Natural killer cell (primary cell): ENCODE measurements at regions not wholly inside any gene's neighbourhood (a gene's known extent, or its start where the extent isn't known, plus 50 kb on each side); places are given as distances from the start of the nearest gene placed in this dataset.

Experiments used
- ATAC-seq, 3 donors: fragments of 150-1000 bp in 2 of 3; fragments of 200-7000 bp in 1 of 3; cut with Tn5 transposase; 1 replicate in 1 of 3; 2 replicates in 2 of 3; pipeline ENCODE4 v1.10.0; 2021; ENCODE audit warnings: mild to moderate bottlenecking in 2 of 3, moderate library complexity in 2 of 3
- DNase-seq, 2 donors: peaks; one replicate each; pipeline versions ENCODE4 v3.0.0 to v3.0.0-alpha.2; 2013 to 2021; ENCODE audit warnings: mixed read lengths in 1 of 2
- H3K27ac ChIP-seq: one replicate; pipeline ENCODE4 v1.5.1; 2013; ENCODE audit warnings: mild to moderate bottlenecking, low read length
- H3K27me3 ChIP-seq: one replicate; pipeline ENCODE4 v1.6.1; 2013; ENCODE audit warnings: low read length; ENCODE audit not compliant: control insufficient read depth, insufficient read depth
- H3K36me3 ChIP-seq: one replicate; pipeline ENCODE4 v1.6.1; 2013; ENCODE audit warnings: low read length; ENCODE audit not compliant: control insufficient read depth, insufficient read depth
- H3K4me1 ChIP-seq: one replicate; pipeline ENCODE4 v1.6.1; 2013; ENCODE audit warnings: low read length; ENCODE audit not compliant: control insufficient read depth, insufficient read depth
- H3K4me3 ChIP-seq: one replicate; pipeline ENCODE4 v1.5.1; 2013; ENCODE audit warnings: low read length
- H3K9me3 ChIP-seq: one replicate; pipeline ENCODE4 v1.6.1; 2013; ENCODE audit warnings: low read length; ENCODE audit not compliant: control insufficient read depth, insufficient read depth
- H3K27ac Mint-ChIP-seq, 2 donors: one replicate each; pipeline ENCODE4 v1.8.0; 2022; ENCODE audit warnings: mild to moderate bottlenecking in 2 of 2, mixed read lengths in 2 of 2, moderate library complexity in 1 of 2
- H3K27me3 Mint-ChIP-seq, 2 donors: one replicate each; pipeline ENCODE4 v1.8.0; 2022; ENCODE audit warnings: low read depth in 2 of 2, mixed read lengths in 2 of 2
- H3K36me3 Mint-ChIP-seq: one replicate; pipeline ENCODE4 v1.8.0; 2022; ENCODE audit warnings: mixed read lengths
- H3K4me1 Mint-ChIP-seq, 2 donors: one replicate each; pipeline ENCODE4 v1.8.0; 2022; ENCODE audit warnings: mixed read lengths in 2 of 2
- H3K4me3 Mint-ChIP-seq: one replicate; pipeline ENCODE4 v1.8.0; 2022; ENCODE audit warnings: mild to moderate bottlenecking, moderate library complexity, mixed read lengths
- H3K9me3 Mint-ChIP-seq, 2 donors: one replicate each; pipeline ENCODE4 v1.8.0; 2022; ENCODE audit warnings: mixed read lengths in 2 of 2
- WGBS: methylation state at CpG from one replicate; pipeline ENCODE4 v1.1.7; 2013; ENCODE audit warnings: missing lambda C conversion rate; ENCODE audit not compliant: insufficient coverage; 5-methylcytosine and 5-hydroxymethylcytosine counted together
- intact Hi-C: fragments of 100-400 bp; cut with micrococcal nuclease; formaldehyde crosslinking; loops from one replicate; pipeline ENCODE4 v1.14.2; 2022
- TF ChIP-seq, protein P1 (sequence below): fragments of 200-600 bp; IDR thresholded peaks from one replicate; pipeline ENCODE4 v1.8.0; 2022; ENCODE audit warnings: antibody characterized with exemption

GRCh38 chr1:242764161-242764560, 239.7 kb upstream of the PLD5 start:
- no peaks in the 10 kb centered on the region for H3K4me1 Mint-ChIP-seq

DNA sequence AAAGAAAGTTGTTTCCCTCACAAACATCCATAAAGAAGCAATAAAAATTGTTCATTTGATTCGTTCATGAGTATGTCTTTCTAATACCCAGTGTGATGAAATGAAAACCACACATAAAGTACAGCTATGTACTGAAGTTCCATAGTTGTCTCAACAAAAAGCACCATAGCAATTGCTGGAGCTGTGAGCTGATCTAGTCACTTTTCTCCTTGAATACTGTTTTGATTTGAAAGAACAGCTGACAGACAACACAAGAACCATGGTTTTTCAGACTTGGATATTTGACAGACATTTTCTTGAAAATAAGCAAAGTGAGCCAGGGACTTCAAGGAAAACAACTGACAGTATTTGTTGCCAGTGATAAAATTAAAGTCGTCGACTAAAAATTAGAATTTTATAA, 237.1 kb upstream of the PLD5 start:
- peaks cover 7% of the 10 kb centered on the region for H3K36me3 Mint-ChIP-seq
- Histone ChIP-seq H3K36me3 (no peaks in the 10 kb centered on the region), H3K27ac (no peak overlapping the region), H3K4me1 (no peaks in the 10 kb centered on the region), H3K27me3 (no peaks in the 10 kb centered on the region), H3K9me3 (no peaks in the 10 kb centered on the region), H3K4me3 (no peak overlapping the region)
- H3K27ac Mint-ChIP-seq, result no peak overlapping the region
- H3K27me3 Mint-ChIP-seq, result no peaks in the 10 kb centered on the region
- no CpG with 5 or more reads among the region's 3 CpGs for WGBS
- intact Hi-C loops, result no loop called here
- ATAC-seq (no peak), DNase-seq (no peak)
- TF ChIP-seq, protein P1, sequence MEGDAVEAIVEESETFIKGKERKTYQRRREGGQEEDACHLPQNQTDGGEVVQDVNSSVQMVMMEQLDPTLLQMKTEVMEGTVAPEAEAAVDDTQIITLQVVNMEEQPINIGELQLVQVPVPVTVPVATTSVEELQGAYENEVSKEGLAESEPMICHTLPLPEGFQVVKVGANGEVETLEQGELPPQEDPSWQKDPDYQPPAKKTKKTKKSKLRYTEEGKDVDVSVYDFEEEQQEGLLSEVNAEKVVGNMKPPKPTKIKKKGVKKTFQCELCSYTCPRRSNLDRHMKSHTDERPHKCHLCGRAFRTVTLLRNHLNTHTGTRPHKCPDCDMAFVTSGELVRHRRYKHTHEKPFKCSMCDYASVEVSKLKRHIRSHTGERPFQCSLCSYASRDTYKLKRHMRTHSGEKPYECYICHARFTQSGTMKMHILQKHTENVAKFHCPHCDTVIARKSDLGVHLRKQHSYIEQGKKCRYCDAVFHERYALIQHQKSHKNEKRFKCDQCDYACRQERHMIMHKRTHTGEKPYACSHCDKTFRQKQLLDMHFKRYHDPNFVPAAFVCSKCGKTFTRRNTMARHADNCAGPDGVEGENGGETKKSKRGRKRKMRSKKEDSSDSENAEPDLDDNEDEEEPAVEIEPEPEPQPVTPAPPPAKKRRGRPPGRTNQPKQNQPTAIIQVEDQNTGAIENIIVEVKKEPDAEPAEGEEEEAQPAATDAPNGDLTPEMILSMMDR, result no peak
- H3K4me3 Mint-ChIP-seq, result no peak overlapping the region
- no peaks in the 10 kb centered on the region for H3K4me1 Mint-ChIP-seq
- H3K9me3 Mint-ChIP-seq, result peaks cover 6 to 15% of the 10 kb centered on the region in 2 donors

More at GRCh38 chr1:242764161-242764560, 239.7 kb upstream of the PLD5 start:
- DNase-seq (no peak), ATAC-seq (no peak)
- Histone ChIP-seq H3K27me3 (no peaks in the 10 kb centered on the region), H3K9me3 (no peaks in the 10 kb centered on the region), H3K4me3 (no peak overlapping the region), H3K4me1 (no peaks in the 10 kb centered on the region), H3K27ac (no peak overlapping the region), H3K36me3 (no peaks in the 10 kb centered on the region)
- Mint-ChIP-seq H3K9me3 (peaks cover 6 to 12% of the 10 kb centered on the region in 2 donors), H3K4me3 (no peak overlapping the region), H3K27ac (no peak overlapping the region), H3K27me3 (no peaks in the 10 kb centered on the region), H3K36me3 (peaks cover 7% of the 10 kb centered on the region)
- intact Hi-C loops, result no loop called here
- TF ChIP-seq, protein P1, result no peak
- 100% methylated on average over 1 of the region's 1 CpG for WGBS

DNA sequence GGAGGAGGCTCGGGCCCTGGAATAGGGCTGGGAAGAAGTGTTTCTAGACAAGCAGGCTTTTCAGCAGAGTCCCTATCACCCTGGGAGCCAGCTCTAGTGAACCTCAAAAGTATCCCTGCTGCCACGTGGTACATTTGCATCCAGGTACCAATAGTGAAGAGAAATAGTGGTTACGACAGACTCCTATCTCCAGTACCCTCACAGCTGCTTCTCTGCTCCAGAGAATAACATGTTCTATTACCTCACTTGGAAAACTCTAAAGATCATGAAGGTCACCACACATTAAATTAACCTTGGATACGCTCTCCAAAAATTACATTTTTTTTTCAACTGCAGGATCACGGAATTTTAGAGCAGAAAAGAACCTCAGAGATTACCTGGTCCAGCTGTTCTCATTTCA, 230.4 kb upstream of the PLD5 start:
- Histone ChIP-seq H3K4me1 (no peaks in the 10 kb centered on the region), H3K4me3 (no peak overlapping the region), H3K27me3 (no peaks in the 10 kb centered on the region), H3K9me3 (no peaks in the 10 kb centered on the region), H3K36me3 (no peaks in the 10 kb centered on the region), H3K27ac (no peak overlapping the region)
- Mint-ChIP-seq H3K9me3 (peaks cover 0 to 8% of the 10 kb centered on the region in 2 donors), H3K36me3 (no peaks in the 10 kb centered on the region), H3K27ac (no peak overlapping the region), H3K4me1 (no peaks in the 10 kb centered on the region), H3K4me3 (no peak overlapping the region), H3K27me3 (no peaks in the 10 kb centered on the region)
- DNase-seq (no peak), ATAC-seq (no peak)
- 81% methylated on average over 5 of the region's 5 CpGs for WGBS
- TF ChIP-seq, protein P1, result no peak
- intact Hi-C loops, result no loop called here

DNA sequence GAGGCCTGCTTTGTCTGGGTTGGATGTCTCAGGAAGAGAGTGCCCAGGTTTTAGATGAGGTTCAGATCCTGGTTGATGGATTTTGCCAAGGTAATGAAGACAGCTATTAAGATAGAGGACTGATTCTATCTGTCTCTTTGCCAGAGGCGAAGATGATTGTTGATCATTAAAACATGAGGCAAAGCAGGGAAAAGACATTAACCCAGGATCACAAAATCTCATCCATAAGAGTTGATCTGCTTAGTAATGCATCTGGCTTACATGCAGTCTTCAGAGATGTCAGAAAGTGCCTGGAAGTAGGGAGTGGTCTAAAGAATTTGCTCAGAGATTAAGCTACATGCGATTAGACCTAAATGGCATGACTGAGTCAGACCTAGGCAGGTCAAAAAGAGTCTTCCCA, 229.6 kb upstream of the PLD5 start:
- intact Hi-C loops, result no loop called here
- DNase-seq (no peak), ATAC-seq (no peak)
- no peaks in the 10 kb centered on the region for H3K36me3 Mint-ChIP-seq
- WGBS, result 85% methylated on average over 2 of the region's 2 CpGs
- H3K4me3 ChIP-seq, result no peak overlapping the region
- H3K27ac Mint-ChIP-seq, result no peak overlapping the region
- H3K4me1 Mint-ChIP-seq, result no peaks in the 10 kb centered on the region
- peaks cover 0 to 9% of the 10 kb centered on the region in 2 donors for H3K9me3 Mint-ChIP-seq
- TF ChIP-seq, protein P1, result no peak
- H3K27me3 ChIP-seq, result no peaks in the 10 kb centered on the region
- no peak overlapping the region for H3K4me3 Mint-ChIP-seq
- H3K4me1 ChIP-seq, result no peaks in the 10 kb centered on the region
- H3K27ac ChIP-seq, result no peak overlapping the region
- no peaks in the 10 kb centered on the region for H3K27me3 Mint-ChIP-seq
- H3K9me3 ChIP-seq, result no peaks in the 10 kb centered on the region
- no peaks in the 10 kb centered on the region for H3K36me3 ChIP-seq
